IMR-90 (cell line): ENCODE measurements at regions not wholly inside any gene's neighbourhood (a gene's known extent, or its start where the extent isn't known, plus 50 kb on each side); places are given as distances from the start of the nearest gene placed in this dataset.

ENCODE experiments used
- ATAC-seq: fragments of 200-7000 bp; cut with Tn5 transposase; 2 replicates; pipeline ENCODE4 v1.9.1; 2020; ENCODE audit warnings: low read depth, mild to moderate bottlenecking, moderate library complexity
- BruUV-seq: library from RNA; stranded (reverse); fragments of 400-500 nt; replicated peaks from 2 replicates; lab custom pipeline; 2021; lab: Mats Ljungman, UMichigan
- CTCF ChIA-PET: fragments of 300-600 bp; formaldehyde crosslinking; extraction: SDS; loops from one replicate; lab custom pipeline; 2021; ENCODE audit warnings: antibody characterized with exemption; lab: Yijun Ruan, JAX
- POLR2A ChIA-PET: fragments of 300-600 bp; sonication (Branson Sonifier 250); formaldehyde crosslinking; loops from one replicate; lab custom pipeline; 2022; ENCODE audit warnings: antibody characterized with exemption; ENCODE audit not compliant: unreplicated experiment; lab: Charles Lee
- DNase-seq: peaks from one replicate; pipeline ENCODE4 v3.0.0; 2013
- H2AFZ ChIP-seq: replicated peaks from 2 replicates; pipeline ENCODE3; 2013; ENCODE audit warnings: low read length, mild to moderate bottlenecking; ENCODE audit not compliant: poor library complexity
- H2AK5ac ChIP-seq: 2 replicates; pipeline ENCODE4 v1.6.1; 2013; ENCODE audit warnings: low read depth, low read length, inconsistent platforms
- H2AK9ac ChIP-seq: replicated peaks from 2 replicates; pipeline ENCODE3; 2013; ENCODE audit warnings: mild to moderate bottlenecking, low read depth, low read length, moderate library complexity; ENCODE audit not compliant: poor library complexity
- H2BK120ac ChIP-seq: 2 replicates; pipeline ENCODE4 v1.6.1; 2013; ENCODE audit warnings: low read depth, low read length, inconsistent platforms
- H2BK15ac ChIP-seq: 3 replicates; pipeline ENCODE4 v1.6.1; 2013; ENCODE audit warnings: low read depth, low read length, inconsistent platforms
- H2BK20ac ChIP-seq: 2 replicates; pipeline ENCODE4 v1.6.1; 2013; ENCODE audit warnings: low read depth, mild to moderate bottlenecking, inconsistent platforms, low read length, moderate library complexity
- H2BK5ac ChIP-seq: 2 replicates; pipeline ENCODE4 v1.6.1; 2013; ENCODE audit warnings: mild to moderate bottlenecking, low read depth, low read length, inconsistent platforms; ENCODE audit not compliant: poor library complexity, severe bottlenecking
- H3K14ac ChIP-seq: replicated peaks from 2 replicates; pipeline ENCODE4 v1.6.1; 2013; ENCODE audit warnings: low read depth, low read length, inconsistent platforms
- H3K18ac ChIP-seq: 2 replicates; pipeline ENCODE4 v1.6.1; 2013; ENCODE audit warnings: low read depth, low read length, control low read depth
- H3K23ac ChIP-seq: 2 replicates; pipeline ENCODE4 v1.6.1; 2013; ENCODE audit warnings: low read depth, low read length, inconsistent platforms
- H3K27ac ChIP-seq: 2 replicates; pipeline ENCODE4 v1.5.1; 2013; ENCODE audit warnings: mild to moderate bottlenecking, control low read depth, low read length; ENCODE audit not compliant: insufficient read depth
- H3K27me3 ChIP-seq: 2 replicates; pipeline ENCODE4 v1.6.1; 2013; ENCODE audit warnings: low read length; ENCODE audit not compliant: control insufficient read depth, insufficient read depth
- H3K36me3 ChIP-seq: 2 replicates; pipeline ENCODE4 v1.6.1; 2013; ENCODE audit warnings: low read length, mixed read lengths; ENCODE audit not compliant: control insufficient read depth, insufficient read depth
- H3K4ac ChIP-seq: 2 replicates; pipeline ENCODE4 v1.6.1; 2013; ENCODE audit warnings: low read depth, low read length, inconsistent platforms
- H3K4me1 ChIP-seq: 2 replicates; pipeline ENCODE4 v1.6.1; 2013; ENCODE audit warnings: low read length, mixed read lengths; ENCODE audit not compliant: control insufficient read depth, insufficient read depth
- H3K4me2 ChIP-seq: 2 replicates; pipeline ENCODE4 v1.6.1; 2013; ENCODE audit warnings: low read depth, mild to moderate bottlenecking, control low read depth, low read length, moderate library complexity
- H3K4me3 ChIP-seq: 2 replicates; pipeline ENCODE4 v1.5.1; 2013; ENCODE audit warnings: low read depth, mild to moderate bottlenecking, control low read depth, low read length, moderate library complexity; ENCODE audit not compliant: insufficient read depth
- H3K56ac ChIP-seq: 2 replicates; pipeline ENCODE4 v1.6.1; 2013; ENCODE audit warnings: low read length, inconsistent platforms; ENCODE audit not compliant: insufficient read depth; ENCODE audit errors: extremely low read depth
- H3K79me1 ChIP-seq, 2 experiments: 2 replicates each; pipeline ENCODE4 v1.6.1; 2013; ENCODE audit warnings: low read length in 2 of 2, inconsistent platforms in 1 of 2, low read depth in 1 of 2
- H3K9ac ChIP-seq: 2 replicates; pipeline ENCODE4 v1.6.1; 2013; ENCODE audit warnings: low read depth, low read length, control low read depth
- H3K9me1 ChIP-seq: 2 replicates; pipeline ENCODE4 v1.6.1; 2013; ENCODE audit warnings: low read length, inconsistent platforms; ENCODE audit not compliant: insufficient read depth
- H3K9me3 ChIP-seq: 2 replicates; pipeline ENCODE4 v1.6.1; 2013; ENCODE audit warnings: low read length; ENCODE audit not compliant: control insufficient read depth, insufficient read depth
- H4K20me1 ChIP-seq: 2 replicates; pipeline ENCODE4 v1.6.1; 2013; ENCODE audit warnings: low read length, inconsistent platforms; ENCODE audit not compliant: insufficient read depth
- H4K5ac ChIP-seq: 2 replicates; pipeline ENCODE4 v1.6.1; 2013; ENCODE audit warnings: mild to moderate bottlenecking, low read depth, low read length, control low read depth
- H4K8ac ChIP-seq, 2 experiments: 2 replicates each; pipeline ENCODE4 v1.6.1; 2013; ENCODE audit warnings: low read depth in 2 of 2, low read length in 2 of 2, control low read depth in 1 of 2, inconsistent platforms in 1 of 2
- H4K91ac ChIP-seq: 2 replicates; pipeline ENCODE4 v1.6.1; 2013; ENCODE audit warnings: low read depth, low read length, inconsistent platforms; ENCODE audit not compliant: insufficient read depth
- CEBPB ChIP-seq: IDR thresholded peaks from 2 replicates; pipeline ENCODE4 v1.6.1; 2012; ENCODE audit warnings: low read depth, low read length, improper control_type of control experiment
- CHD1 ChIP-seq: IDR thresholded peaks from 2 replicates; pipeline ENCODE4 v1.6.1; 2012; ENCODE audit warnings: low read depth, low read length, improper control_type of control experiment
- ELK1 ChIP-seq: fragments of 150-350 bp; IDR thresholded peaks from 2 replicates; pipeline ENCODE4 v1.6.1; 2016; ENCODE audit warnings: low read depth, mild to moderate bottlenecking, low read length, moderate library complexity, borderline replicate concordance
- FOS ChIP-seq: fragments of 150-350 bp; IDR thresholded peaks from 2 replicates; pipeline ENCODE4 v1.6.1; 2016; ENCODE audit warnings: low read depth, low read length
- MAFK ChIP-seq: IDR thresholded peaks from 2 replicates; pipeline ENCODE4 v1.6.1; 2012; ENCODE audit warnings: low read depth, low read length, improper control_type of control experiment
- MXI1 ChIP-seq: IDR thresholded peaks from 2 replicates; pipeline ENCODE4 v1.6.1; 2012; ENCODE audit warnings: low read depth, mild to moderate bottlenecking, low read length, moderate library complexity, borderline replicate concordance
- NFE2L2 ChIP-seq: fragments of 150-350 bp; IDR thresholded peaks from 2 replicates; pipeline ENCODE4 v1.6.1; 2016; ENCODE audit warnings: low read depth, mild to moderate bottlenecking, low read length
- RAD21 ChIP-seq: IDR thresholded peaks from 2 replicates; pipeline ENCODE4 v1.6.1; 2012; ENCODE audit warnings: low read length, improper control_type of control experiment
- RCOR1 ChIP-seq: IDR thresholded peaks from 2 replicates; pipeline ENCODE4 v1.6.1; 2012; ENCODE audit warnings: mild to moderate bottlenecking, low read length, improper control_type of control experiment; ENCODE audit not compliant: insufficient replicate concordance
- RFX5 ChIP-seq: IDR thresholded peaks from 2 replicates; pipeline ENCODE4 v1.8.0; 2012; ENCODE audit warnings: low read depth, mild to moderate bottlenecking, low read length, moderate library complexity
- SMC3 ChIP-seq: fragments of 150-350 bp; IDR thresholded peaks from 2 replicates; pipeline ENCODE4 v1.6.1; 2016; ENCODE audit warnings: low read depth, mild to moderate bottlenecking, antibody characterized with exemption, low read length, moderate library complexity
- WGBS, 2 experiments: methylation state at CpG; one replicate each; pipeline versions ENCODE4 v1.1.5 to v1.1.7; 2013; ENCODE audit warnings: missing lambda C conversion rate in 2 of 2; ENCODE audit not compliant: insufficient read length in 1 of 2; ENCODE audit errors: extremely low coverage in 2 of 2; 5-methylcytosine and 5-hydroxymethylcytosine counted together
- dilution Hi-C: fragments of 300-500 bp; cut with HindIII; formaldehyde crosslinking; loops from one replicate; pipeline ENCODE4 v1.14.3; 2018; ENCODE audit warnings: low sequenced_read_pairs; ENCODE audit not compliant: unreplicated experiment
- in situ Hi-C: fragments of 300-500 bp; cut with MboI; formaldehyde crosslinking; loops from 3 replicates; pipeline ENCODE4 v1.14.3; 2019; ENCODE audit warnings: low sequenced_read_pairs, inconsistent platforms, mixed read lengths
- intact Hi-C: fragments of 100-400 bp; cut with micrococcal nuclease; formaldehyde crosslinking; loops from 2 replicates; pipeline ENCODE4 v1.10.0; 2022

GRCh38 chr6:66662721-66663507 lies 955.9 kb upstream of the EYS start:
- H3K9me3 ChIP-seq: no peaks in the 10 kb centered on the region
- no peak overlapping the region for H3K4me2 ChIP-seq
- H2AK9ac ChIP-seq: no peak overlapping the region
- H3K27ac ChIP-seq: no peak overlapping the region
- ATAC-seq (no peak), DNase-seq (no peak)
- H3K27me3 ChIP-seq: no peaks in the 10 kb centered on the region
- no peak overlapping the region for H2AFZ ChIP-seq
- H3K56ac ChIP-seq: no peak overlapping the region
- H3K79me1 ChIP-seq: no peaks in the 10 kb centered on the region
- H3K36me3 ChIP-seq: no peaks in the 10 kb centered on the region
- no peak overlapping the region for H2BK5ac ChIP-seq
- H3K9me1 ChIP-seq: no peaks in the 10 kb centered on the region
- BruUV-seq: no TSS peak
- H3K4me3 ChIP-seq: no peak overlapping the region
- TF ChIP-seq MXI1: no peak
- TF ChIP-seq CHD1: no peak
- no peak for TF ChIP-seq ELK1
- TF ChIP-seq RAD21: no peak
- TF ChIP-seq RFX5: no peak
- TF ChIP-seq FOS: no peak
- TF ChIP-seq SMC3: no peak
- no peak for TF ChIP-seq RCOR1
- TF ChIP-seq CEBPB: no peak
- no peak for TF ChIP-seq NFE2L2
- TF ChIP-seq MAFK: no peak
- intact Hi-C loops (no loop called here), in situ Hi-C loops (no loop called here), dilution Hi-C loops (no loop called here)
- no peaks in the 10 kb centered on the region for H3K4me1 ChIP-seq
- H3K9ac ChIP-seq: no peak overlapping the region
- H4K91ac ChIP-seq: no peak overlapping the region
- no peak overlapping the region for H4K5ac ChIP-seq
- H4K8ac ChIP-seq: no peak overlapping the region
- 20% methylated on average over 1 of the region's 6 CpGs; no CpG with 5 or more reads in 1 of the 2 experiments for WGBS, 2 experiments
- H2BK120ac ChIP-seq: no peak overlapping the region
- ChIA-PET CTCF (no interaction called here), POLR2A (no interaction called here)
- H3K14ac ChIP-seq: no peak overlapping the region
- no peak overlapping the region for H3K23ac ChIP-seq
- H3K4ac ChIP-seq: no peak overlapping the region
- no peak overlapping the region for H3K18ac ChIP-seq
- no peak overlapping the region for H2BK15ac ChIP-seq
- no peaks in the 10 kb centered on the region for H4K20me1 ChIP-seq
- no peak overlapping the region for H2AK5ac ChIP-seq
- H2BK20ac ChIP-seq: no peak overlapping the region
